Stimulated activated CD4-positive, alpha-beta T cell treated with anti-CD3 and anti-CD28 coated beads, Interleukin-2, amount 100 ng/mL, for 24 hours (primary cell): ENCODE measurements at regions not wholly inside any gene's neighbourhood (a gene's known extent, or its start where the extent isn't known, plus 50 kb on each side); places are given as distances from the start of the nearest gene placed in this dataset.
"Not testable (repeated sequence)": the region's sequence is repeated elsewhere in the genome, so short reads cannot be mapped to it uniquely, and the experiment has no call there.

Experiments
- DNase-seq, 2 donors: peaks; one replicate each; pipeline ENCODE4 v3.0.0-alpha.2; 2020

DNA sequence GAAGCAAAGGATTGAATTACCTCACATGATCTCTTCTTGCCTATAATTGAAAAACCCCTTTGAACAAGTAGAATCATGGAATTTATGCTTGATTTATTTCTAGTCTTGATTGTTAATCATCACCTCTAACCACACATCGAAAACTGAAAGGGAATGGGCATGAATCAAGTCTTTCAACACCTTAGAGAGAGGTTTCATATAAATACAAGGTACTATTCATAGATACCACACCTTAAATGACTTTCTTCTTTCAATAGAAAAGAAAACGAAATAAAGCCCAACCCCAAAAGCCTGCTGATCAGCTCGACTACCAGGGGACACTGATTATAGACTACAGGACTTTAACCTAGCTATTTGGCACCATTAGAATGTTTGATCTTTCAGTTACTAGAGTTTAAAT is 128.6 kb upstream of the PTPRZ1 start:
- no peak for DNase-seq

DNA sequence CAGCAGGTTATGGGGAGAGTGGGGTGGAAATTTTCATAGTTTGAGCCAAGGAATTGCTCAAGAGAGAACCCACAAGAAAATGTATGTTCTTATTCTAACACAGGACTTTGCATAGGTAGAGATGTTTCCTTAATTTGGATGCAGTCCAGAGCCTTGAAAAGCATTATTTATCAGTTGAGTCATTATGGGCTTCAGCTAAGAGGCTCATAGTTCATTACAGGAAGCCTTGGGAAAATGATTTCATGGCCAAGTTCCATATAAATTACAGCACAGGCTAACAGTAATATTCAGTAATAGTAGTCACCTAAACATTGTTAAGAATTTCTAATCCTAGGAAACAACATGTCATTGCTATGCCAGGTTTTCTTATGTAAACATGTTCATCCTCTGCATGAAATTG is 131.1 kb upstream of the PTPRZ1 start:
- DNase-seq: no peak

DNA sequence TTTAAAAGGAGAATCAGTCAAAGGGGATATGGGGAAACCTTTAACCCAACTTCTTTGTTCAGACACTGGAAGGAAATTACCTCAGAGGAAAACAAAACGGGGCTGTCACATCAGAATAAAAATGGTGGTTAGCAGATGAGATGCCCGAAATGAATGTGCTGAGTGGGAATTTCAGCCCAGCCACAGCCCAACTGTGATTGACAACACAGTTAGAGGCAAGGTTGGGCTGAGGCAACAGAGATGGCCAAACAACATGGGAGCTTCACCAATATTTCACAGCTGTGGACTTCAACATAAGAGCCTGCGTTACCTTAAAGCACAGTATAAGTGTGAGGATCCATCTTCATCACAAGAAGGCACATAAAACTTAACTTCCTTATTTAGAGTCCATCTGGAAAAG is 133.5 kb upstream of the PTPRZ1 start:
- DNase-seq: no peak

DNA sequence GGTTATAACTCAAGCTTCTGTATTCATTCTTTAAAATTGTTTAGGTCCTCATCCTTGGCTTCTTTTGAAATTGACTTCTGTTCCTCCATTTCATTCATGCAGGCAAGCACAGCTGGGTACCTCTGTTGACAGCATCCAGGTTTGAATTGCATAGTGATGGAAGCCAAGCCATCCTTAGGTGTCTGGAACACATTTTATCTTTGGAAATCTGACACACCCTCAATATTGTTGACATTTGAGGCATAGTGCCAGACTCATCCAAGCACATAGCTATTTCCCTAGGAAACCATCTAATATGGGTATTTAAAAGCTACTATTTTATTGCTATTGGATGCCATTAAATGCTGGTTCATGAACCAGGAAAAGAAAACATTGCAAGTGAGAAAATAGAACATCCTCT is 142.1 kb upstream of the PTPRZ1 start:
- no peak for DNase-seq

DNA sequence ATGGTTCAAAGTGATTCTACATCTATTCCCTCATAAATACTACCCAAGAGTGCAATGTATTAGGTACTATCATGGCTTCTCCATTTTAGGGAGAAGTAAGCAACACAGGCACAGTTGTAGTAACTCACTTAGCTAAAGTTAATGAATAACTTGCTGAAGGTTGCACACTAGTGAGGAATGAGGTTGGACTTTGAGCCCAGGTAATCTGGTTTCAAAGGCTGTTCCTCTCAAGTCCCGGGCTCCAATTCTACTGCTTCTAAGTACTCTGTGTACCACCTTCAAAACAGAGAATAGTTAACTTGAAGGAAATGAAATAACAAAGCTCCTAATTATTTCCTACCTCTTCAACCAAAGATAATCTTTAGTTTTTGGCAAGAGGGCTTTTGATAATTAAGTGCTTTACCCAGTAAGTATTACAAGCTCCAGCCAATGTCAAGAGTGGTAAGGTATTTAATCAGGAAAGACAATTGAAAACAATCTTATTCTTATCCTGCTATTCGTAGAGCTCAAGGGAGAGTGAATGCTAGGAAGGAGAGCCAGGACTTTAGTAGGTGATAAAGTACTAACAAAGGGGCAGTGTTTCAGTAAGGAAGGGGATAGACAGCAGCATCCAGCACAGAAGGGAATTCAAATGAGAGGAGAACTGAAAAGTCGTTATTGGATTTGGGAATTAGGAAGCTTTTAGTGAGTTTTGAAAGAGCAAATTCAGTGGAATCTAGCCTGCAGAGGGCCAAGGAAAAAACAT is 158.2 kb upstream of the PTPRZ1 start:
- DNase-seq: no peak

DNA sequence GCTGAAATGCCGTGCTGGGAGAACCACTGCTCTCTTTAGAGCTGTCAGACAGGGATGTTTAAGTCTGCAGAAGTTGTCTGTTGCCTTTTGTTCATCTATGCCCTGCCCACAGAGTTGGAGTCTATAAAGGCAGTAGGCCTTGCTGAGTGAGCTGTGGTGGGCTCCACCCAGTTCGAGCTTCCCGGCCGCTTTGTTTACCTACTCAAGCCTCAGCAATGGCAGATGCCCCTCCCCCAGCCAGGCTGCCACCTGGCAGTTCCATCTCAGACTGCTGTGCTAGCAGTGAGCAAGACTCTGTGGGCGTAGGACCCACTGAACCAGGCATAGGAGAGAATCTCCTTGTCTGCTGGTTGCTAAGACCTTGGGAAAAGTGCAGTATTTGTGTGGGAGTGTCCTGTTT is 160.0 kb upstream of the PTPRZ1 start:
- DNase-seq: not testable (repeated sequence)

DNA sequence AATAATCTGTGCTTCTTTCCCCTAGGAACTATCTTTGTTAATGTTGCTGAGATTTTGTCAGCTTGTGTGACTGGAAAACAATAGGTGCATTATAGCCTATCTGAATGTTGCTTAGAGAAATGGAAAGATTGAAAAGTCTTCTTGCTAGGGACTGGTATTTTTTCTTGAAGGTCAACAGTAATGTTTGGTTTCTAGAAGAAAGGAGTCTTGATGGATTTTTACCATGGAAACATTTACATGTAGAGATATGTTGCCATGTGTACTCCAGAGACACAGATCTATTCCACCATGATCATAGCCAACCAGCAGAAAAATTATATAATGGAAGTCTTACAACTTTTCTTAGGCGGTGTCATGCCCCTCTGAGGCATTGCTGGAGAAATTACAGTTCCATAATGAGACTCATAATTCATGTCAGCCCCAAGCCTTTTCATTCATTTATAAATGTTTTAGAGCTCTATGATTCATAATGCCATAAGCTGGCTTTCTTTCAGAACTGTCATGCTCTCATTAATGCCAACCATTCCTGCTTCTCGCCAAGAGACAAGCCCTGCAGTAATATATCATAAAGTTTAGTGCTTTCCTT is 175.1 kb upstream of the PTPRZ1 start:
- DNase-seq: no peak

DNA sequence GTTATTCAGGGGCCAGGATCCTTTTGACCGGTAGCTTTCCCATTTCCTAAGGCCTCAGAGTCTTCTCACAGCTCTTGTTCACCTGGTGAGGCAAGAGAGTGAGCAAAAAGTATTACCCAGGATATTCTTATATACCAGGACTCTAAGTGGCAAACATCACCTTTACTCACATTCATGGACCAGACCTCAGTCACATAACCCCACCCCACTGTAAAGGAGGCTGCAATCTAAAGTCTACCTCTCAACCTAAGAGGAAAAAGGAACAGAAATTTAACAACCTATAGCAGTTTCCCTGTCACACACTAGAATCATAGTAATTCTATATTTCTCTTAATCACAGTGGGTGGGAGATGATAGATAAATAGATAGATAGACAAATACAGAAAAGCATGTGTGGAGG is 176.0 kb upstream of the PTPRZ1 start:
- no peak for DNase-seq

DNA sequence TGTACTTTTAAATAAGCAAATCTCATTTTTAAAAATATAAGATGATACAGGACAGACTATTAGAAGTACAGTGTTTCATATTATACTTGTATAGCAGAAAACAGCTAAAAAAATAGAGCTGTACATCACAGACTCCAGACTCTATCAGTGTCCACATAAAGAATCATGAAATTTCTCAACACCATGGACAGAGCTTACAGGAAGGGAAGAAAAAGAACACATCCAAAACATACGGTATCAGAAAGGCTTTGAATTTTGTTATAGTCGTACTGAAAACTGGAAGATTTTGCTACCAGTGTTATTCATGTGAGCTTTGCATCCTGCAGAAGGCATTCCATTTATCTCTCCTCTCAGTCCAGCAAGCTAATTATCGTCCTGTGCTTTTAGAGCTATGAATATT is 183.2 kb upstream of the PTPRZ1 start:
- no peak for DNase-seq

DNA sequence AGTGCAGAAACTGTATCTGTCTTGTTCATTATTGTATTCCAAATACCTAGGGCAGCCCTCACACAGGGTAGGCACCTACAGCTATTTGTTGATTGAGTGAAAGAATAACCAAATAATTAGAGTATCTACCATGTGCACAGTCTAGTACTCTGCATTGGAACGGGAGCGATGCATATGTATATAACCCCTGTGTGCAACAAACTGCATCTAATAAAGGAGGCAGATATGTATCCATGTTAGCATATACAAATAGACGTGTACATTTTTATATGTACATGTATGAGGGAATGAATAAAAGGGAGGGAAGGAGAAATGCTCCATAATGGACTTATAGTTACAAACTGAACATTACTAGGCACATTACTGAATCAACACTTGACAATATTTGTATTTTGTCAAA is 191.3 kb upstream of the PTPRZ1 start:
- DNase-seq: no peak

DNA sequence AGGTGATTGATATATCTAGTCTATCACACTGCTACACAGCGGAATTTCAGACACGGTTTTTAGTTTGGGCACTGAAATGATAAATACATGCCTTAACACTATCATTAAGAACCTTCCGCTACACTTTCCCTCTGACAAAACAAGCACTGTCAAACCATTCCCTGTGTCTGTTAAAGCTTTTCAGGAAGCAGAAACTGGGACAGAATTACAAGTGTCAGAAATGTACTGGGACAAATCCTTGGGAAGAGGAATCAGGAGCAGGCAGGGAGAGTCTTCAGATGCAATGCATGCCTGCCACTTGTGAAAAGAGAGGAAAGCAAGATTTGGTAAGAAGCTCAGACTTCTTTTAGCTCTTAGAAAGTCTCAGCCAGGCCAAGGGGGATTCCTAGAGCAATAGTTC is 196.8 kb upstream of the PTPRZ1 start:
- DNase-seq: no peak

DNA sequence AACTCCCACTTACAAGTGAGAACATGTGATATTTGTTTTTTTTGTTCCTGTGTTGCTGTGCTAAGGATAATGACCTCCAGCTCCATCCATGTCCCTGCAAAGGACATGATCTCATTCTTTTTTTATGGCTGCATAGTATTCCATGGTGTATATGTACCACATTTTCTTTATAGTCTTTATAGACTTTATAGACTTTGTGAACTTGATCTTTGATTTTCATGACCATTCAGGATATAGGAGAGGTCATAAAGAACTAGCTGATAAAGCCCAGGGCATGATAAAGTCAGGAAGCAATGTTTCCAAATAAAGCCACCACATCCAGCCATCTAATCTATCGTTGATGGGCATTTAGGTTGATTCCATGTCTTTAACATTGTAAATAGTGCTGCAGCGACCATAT is 198.5 kb upstream of the PTPRZ1 start:
- not testable (repeated sequence) for DNase-seq

DNA sequence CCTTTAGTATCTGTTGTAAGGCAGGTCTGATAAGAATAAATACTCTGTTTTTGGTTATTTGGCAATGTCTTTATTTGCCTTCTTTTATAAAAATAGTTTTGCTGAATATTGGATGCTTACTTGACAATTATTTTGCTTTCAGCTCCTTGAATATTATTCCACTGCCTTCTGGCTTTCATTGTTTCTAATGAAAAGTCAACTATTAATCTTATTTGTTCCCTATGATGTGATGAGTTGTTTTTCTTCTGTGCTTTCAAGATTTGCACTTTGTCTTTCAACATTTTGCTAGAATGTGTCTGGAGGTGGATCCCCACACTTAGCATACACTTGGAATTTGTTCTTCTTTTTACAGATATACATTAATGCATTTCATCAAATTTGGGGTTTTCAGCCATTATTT is 203.8 kb upstream of the PTPRZ1 start:
- no peak for DNase-seq

DNA sequence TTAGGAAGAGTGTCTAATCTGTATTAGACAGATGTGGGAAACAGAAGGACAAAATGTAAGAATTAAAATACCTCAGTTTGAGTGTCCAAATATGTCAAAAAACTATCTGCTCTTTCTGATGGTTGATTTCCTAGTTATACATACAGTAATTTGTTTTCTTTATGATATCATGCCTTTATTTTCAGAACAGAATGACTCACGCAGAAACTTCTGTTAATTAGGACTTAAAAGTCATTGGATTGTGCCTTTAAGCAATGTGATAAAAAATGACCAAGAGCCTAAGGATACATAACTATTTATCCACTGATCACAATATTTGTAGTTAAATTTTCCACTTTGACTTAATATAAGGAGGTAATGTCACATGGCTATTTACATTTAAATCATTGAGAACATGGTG is 206.7 kb upstream of the PTPRZ1 start:
- no peak for DNase-seq

DNA sequence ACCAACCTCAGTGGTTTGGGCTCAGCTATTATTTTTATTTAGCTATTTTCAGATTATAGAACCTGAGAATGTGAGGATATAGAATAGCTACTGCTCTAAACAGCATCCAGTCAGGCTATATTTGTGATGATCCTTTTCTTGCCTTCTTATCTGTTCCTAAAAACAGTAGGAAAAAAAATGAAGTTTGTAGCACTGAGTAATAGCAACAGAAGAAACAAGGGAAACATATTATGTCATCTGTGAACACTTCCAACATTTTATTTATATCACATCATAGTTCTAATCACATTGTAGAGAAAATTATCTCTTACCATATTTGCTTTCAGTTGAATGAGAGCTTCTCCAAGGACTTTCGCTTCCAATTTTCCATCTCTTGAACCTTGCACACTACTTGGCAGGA is 229.6 kb upstream of the PTPRZ1 start:
- DNase-seq: no peak

DNA sequence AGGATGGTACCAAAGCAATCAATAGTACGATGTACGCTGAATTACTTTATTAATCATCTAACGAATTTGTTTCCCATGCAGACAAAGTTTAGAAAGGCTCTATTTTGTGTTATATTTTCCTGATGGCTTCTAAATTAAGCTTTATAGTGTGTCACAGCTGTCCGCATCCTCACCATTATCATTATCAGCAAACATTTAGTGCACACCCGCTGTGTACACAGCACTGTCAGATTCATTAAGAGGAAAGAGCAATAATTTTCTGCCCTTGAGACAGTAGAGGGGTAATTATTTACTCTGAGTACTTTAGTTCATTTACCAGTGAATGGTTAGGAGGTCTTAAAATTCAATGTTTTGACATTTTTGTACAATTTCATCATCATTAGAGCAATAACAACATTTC is 233.3 kb upstream of the PTPRZ1 start:
- no peak for DNase-seq

DNA sequence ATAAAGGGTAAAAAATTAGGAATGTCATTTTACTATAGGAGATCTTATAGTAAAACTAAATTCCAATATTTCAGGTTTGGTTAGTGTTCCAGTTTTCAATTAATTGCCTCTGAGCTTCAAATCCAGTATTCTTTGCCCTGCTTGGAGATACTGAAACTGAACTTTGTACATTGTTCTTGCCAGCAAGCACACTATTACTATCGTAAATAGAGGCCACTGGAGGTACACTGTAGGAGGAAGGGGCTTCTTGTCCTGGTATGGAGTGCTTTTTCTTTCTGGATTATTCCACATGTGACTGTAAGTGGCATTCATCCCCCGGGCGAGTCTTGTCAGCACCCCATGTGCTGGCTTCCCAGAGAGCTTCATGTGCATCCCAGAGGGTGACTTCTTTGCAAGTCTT is 234.7 kb upstream of the PTPRZ1 start:
- DNase-seq: no peak

DNA sequence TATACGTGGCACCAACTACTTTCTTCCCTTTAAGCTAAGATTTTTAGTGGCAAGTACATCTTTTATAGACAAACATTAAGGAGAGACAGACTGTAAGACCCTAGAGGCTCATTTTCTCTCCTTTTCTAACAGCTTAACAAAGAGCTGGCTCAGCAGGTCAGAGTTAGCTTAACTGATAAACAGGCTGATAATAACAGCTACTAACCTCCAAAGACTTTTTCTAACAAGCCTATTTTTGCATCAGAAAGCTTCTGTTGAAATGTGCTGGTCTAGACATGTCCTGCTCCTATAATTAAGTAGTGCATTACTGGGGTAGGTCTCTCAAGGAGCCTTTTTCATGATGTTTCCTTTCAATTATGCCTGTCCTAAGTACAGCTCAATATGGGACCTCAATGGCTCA is 238.2 kb upstream of the FAM3C start:
- DNase-seq: no peak

DNA sequence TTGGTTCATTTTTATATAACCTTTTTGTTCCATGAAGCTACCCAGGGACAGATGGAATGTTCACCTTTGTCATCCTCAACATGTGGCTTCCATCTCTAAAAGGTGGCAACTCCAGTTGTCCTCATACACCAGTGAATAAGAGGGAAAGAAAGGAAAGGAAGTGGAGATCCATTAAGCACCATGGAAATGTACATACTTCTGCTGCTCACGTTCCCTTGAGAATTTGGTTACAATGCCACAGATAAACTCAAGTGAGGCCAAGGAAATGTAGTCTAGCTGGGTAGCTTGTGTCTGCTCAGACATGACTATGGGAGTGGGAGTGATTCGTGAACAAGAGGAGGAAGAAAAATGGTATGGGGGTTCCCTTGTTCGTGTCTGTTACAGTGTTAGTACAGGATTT is 237.1 kb upstream of the FAM3C start:
- DNase-seq: no peak

DNA sequence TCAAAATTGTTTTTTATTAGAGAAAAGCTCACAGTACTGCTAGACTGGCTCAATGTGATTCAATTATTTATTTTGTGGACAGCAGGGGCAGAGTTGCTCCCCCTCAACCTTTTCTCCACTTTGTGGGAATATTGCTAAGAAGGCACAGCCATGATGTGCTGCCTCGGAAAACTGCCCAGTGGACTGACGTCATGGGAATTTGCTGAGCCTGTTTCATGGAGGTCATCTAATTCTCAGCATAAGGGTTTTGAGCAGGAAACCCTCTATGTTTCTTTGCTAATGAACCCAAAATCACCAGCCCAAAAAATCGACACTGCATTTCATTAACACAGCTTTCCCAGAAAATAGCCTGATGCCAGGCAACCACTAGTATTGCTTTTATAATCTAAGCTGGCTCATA is 228.8 kb upstream of the FAM3C start:
- DNase-seq: no peak

DNA sequence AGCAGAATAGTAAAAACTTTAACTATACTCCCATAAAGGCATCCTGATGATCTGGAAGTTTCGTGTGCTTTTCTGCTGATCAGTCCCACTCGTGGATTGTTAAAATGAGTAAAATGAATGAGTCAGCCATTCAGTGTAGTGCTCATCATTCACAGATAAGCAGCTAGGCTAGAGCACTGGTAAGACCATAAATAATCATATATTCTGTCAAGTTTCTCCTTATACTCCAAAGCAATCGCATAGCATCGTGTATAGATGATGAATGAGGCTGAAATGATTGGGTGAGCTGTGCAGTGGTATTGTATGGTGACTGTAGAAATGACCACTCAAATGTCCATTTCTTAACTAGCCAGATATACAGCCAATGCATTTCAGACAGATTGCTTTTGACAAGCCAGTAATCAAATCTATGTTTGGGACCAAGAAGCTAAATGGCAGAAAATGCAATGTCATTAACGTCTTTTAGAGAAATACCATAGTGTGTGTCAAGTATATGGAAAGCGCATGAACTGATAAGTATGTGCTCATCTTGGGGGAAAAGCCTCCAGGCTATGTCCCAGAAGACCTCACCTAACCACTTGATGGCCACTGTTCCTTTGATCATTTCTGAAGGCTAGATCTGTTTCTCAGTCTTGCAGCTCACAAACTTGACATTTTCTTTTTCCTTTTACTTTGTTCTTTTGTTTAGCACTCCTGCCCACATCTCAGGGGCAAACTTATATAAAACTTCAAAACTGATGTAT is 227.2 kb upstream of the FAM3C start:
- no peak for DNase-seq

DNA sequence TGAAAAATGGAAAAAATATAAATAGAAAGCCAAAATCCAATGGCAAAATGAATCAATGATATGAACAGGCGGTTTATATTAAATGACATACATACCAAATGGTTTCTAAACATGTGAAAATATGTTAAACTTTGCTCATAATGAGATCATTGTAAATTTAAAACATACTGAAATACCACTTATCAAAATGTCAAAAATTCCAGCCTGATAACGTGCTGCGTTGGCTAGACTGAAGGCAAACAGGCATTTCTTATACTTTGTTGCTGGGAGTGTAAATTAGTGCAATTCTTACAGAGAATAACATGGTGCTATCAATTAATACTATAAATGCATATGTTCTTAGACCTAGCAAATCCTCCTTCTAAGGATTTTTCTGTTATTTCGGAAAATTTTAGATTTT is 225.8 kb upstream of the FAM3C start:
- no peak for DNase-seq

DNA sequence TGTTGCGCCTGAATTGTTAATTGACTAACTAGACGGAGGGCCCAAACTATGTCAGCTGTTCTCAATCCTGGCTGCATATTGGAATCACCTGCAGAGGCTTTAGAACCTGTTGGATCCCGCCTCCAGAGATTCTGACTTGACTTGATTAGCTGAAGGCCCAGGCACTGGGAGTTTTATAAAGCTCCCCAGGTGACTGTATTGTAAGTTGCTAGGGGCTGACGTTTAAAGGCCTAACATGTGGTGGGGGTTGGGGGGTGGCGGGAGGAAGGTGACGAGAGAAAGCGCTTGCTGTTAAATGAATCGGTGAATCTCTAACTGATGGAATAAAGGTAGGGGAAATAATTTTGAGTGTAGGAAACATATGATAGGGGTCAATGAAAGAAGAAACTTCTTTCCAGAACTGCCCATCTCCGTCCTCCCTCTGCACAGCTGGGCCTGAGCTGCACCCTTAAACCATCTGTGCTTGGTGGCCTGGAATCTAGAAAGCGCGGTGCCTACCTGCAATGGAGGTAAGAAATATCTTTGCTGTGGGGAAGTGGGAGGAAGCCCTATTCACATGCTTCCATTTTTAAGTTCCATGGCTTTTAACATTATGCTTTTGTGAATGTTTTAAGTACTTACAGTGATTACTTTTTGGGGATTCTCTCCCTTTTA is 225.0 kb upstream of the FAM3C start:
- no peak for DNase-seq

DNA sequence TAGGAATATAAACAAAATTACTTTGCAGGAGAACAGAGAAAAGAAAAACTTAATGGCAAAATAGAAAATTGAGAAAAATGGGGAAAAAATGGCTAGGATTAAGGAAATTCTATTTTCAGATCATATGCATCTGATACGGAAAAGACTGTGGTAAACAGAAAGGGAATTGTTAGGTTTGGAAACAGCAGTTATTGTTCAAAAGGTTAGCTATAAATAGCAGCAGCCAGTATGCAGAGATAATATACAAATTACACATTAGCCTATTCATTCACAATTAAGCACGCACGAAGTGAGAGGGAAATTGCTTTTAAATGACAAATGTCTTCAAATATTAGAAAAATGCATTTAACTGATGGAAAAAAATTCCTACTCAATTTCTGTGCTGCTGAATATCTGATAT is 224.1 kb upstream of the FAM3C start:
- DNase-seq: no peak
